Heart right ventricle (tissue), 16 donors: ENCODE measurements at regions not wholly inside any gene's neighbourhood (a gene's known extent, or its start where the extent isn't known, plus 50 kb on each side); places are given as distances from the start of the nearest gene placed in this dataset.

ENCODE experiments used
- ATAC-seq, 8 donors: fragments of 200-7000 bp; cut with Tn5 transposase; one replicate each; pipeline ENCODE4 v1.9.1; 2020; ENCODE audit warnings: mild to moderate bottlenecking in 8 of 8, moderate library complexity in 8 of 8, moderate number of reproducible peaks in 1 of 8
- DNase-seq, 2 donors: peaks; one replicate each; pipeline ENCODE4 v3.0.0-alpha.2; 2020
- H3K27ac ChIP-seq, 10 donors: fragments of 200-600 bp; sonication (generic) in 2 of 10; one replicate each; pipeline versions ENCODE4 v1.5.0 to v1.8.0; 2020 to 2022; ENCODE audit warnings: mild to moderate bottlenecking in 3 of 10
- H3K27me3 ChIP-seq, 7 donors: fragments of 200-600 bp; one replicate each; pipeline ENCODE4 v1.8.0; 2021 to 2022; ENCODE audit warnings: mild to moderate bottlenecking in 2 of 7
- H3K36me3 ChIP-seq, 9 donors: fragments of 200-600 bp; sonication (generic) in 1 of 9; one replicate each; pipeline versions ENCODE4 v1.5.0 to v1.8.0; 2020 to 2022; ENCODE audit warnings: mild to moderate bottlenecking in 2 of 9
- H3K4me1 ChIP-seq, 9 donors: fragments of 200-600 bp; sonication (generic) in 1 of 9; one replicate each; pipeline versions ENCODE4 v1.5.0 to v1.8.0; 2020 to 2022; ENCODE audit warnings: mild to moderate bottlenecking in 4 of 9
- H3K4me3 ChIP-seq, 10 donors: fragments of 200-600 bp; sonication (generic) in 2 of 10; one replicate each; pipeline versions ENCODE4 v1.5.0 to v1.8.0; 2020 to 2022; ENCODE audit warnings: mild to moderate bottlenecking in 7 of 10, moderate library complexity in 2 of 10
- H3K9me3 ChIP-seq, 11 donors: fragments of 200-600 bp in 10 of 11; sonication (generic) in 2 of 11; one replicate each; pipeline versions ENCODE4 v1.5.0 to v1.8.0; 2013 to 2022; ENCODE audit warnings: mild to moderate bottlenecking in 2 of 11, control low read depth in 1 of 11, moderate library complexity in 1 of 11
- WGBS, 2 donors: extraction: QIAGEN DNeasy Blood & Tissue Kit; methylation state at CpG; one replicate each; pipeline ENCODE4 v1.1.7; 2013; ENCODE audit warnings: inconsistent platforms in 1 of 2; 5-methylcytosine and 5-hydroxymethylcytosine counted together
- intact Hi-C, 10 donors: fragments of 100-400 bp; cut with DNase I; formaldehyde crosslinking; loops; one replicate each; pipeline versions ENCODE4 v1.11.1 to v1.14.2; 2022
- TF ChIP-seq, protein P1 (sequence below), 9 donors: fragments of 200-600 bp; sonication (generic) in 2 of 9; IDR thresholded peaks; one replicate each; pipeline versions ENCODE4 v1.5.0 to v1.8.0; 2021 to 2022; ENCODE audit warnings: antibody characterized with exemption in 9 of 9, mild to moderate bottlenecking in 5 of 9, moderate library complexity in 1 of 9
- donor health status: Arrhythmogenic right ventricular cardiomyopathy.
- donor health status: ischemic (EF 13 %, LVEDD 7.1; RV severe dilation, severe dysfunction).
- donor health status: healthy with polysubstance abuse.
- donor health status: DM: no; HTN: yes; CAD: no.
- donor health status: DM: no; HTN: no; CAD: no.
- donor health status: ischemic (EF 25% LVEDD 6.9; RV normal size, moderate dysfunction).
- donor health status: ischemic (EF 25% LVEDD 5.7; RV mildly dilated, moderate dysfunction).
- donor health status: healthy.
- donor health status: DM: yes; HTN: yes; CAD: no.
- donor health status: Ischemic cardiomyopathy.
- donor health status: ischemic (EF 35%, LVEDD 5.7; RV mildly dilated, moderate dysfunction).
- donor health status: nonischemic (EF 11% LVEDD 7.7; RV severe dilation, severe dysfunction).
- donor health status: DM: yes; HTN: yes; CAD: no.
- donor health status: PGD.
- donor health status: ischemic (EF 29% LVEDD 5.4; RV normal size, mild dysfunction).
- donor health status: nonischemic (EF 23%, LVEDD 6.1; RV moderate dilation, normal function).

DNA sequence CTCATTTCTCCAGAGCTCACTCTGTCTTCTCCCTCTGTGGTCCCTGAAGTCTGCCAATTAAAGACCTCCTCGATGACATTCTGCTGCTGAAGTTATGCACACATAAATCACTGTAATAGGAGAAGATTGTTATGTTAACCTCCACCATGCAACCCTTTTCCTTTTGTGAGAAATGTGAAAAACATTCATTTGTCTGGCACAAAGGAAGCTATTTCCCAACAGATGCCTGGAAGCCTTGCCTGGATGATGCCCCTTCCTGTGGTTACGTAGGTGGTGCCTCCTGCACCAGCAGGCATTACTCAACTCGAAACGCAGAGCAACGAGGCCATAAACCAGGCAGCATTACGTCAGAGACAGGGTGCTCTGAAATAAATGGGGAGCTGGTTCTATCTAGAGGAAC, 327.4 kb upstream of the ZNF507 start:
- H3K4me3 ChIP-seq: no peak overlapping the region
- TF ChIP-seq, protein P1, sequence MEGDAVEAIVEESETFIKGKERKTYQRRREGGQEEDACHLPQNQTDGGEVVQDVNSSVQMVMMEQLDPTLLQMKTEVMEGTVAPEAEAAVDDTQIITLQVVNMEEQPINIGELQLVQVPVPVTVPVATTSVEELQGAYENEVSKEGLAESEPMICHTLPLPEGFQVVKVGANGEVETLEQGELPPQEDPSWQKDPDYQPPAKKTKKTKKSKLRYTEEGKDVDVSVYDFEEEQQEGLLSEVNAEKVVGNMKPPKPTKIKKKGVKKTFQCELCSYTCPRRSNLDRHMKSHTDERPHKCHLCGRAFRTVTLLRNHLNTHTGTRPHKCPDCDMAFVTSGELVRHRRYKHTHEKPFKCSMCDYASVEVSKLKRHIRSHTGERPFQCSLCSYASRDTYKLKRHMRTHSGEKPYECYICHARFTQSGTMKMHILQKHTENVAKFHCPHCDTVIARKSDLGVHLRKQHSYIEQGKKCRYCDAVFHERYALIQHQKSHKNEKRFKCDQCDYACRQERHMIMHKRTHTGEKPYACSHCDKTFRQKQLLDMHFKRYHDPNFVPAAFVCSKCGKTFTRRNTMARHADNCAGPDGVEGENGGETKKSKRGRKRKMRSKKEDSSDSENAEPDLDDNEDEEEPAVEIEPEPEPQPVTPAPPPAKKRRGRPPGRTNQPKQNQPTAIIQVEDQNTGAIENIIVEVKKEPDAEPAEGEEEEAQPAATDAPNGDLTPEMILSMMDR (IDR thresholded peaks at IDR 0.05): no peak
- no peaks in the 10 kb centered on the region for H3K36me3 ChIP-seq
- DNase-seq: no peak
- H3K4me1 ChIP-seq: no peaks in the 10 kb centered on the region
- intact Hi-C loops: no loop called here
- ATAC-seq: no peak
- no peaks in the 10 kb centered on the region for H3K9me3 ChIP-seq
- WGBS, 2 donors: 66 to 67% methylated on average over 6 of the region's 6 CpGs
- peaks cover 0 to 13% (median 0%) of the 10 kb centered on the region in 7 donors for H3K27me3 ChIP-seq
- H3K27ac ChIP-seq: no peak overlapping the region

GRCh38 chr19:32020538-32020937, 324.9 kb upstream of the ZNF507 start:
- peaks cover 0 to 13% (median 0%) of the 10 kb centered on the region in 7 donors for H3K27me3 ChIP-seq
- H3K4me1 ChIP-seq: no peaks in the 10 kb centered on the region
- intact Hi-C loops: no loop called here
- WGBS, 2 donors: 74 to 75% methylated on average over 2 of the region's 2 CpGs
- DNase-seq (no peak), ATAC-seq (no peak)
- H3K4me3 ChIP-seq: no peak overlapping the region
- H3K9me3 ChIP-seq: peaks cover 0 to 6% (median 0%) of the 10 kb centered on the region in 11 donors
- no peaks in the 10 kb centered on the region for H3K36me3 ChIP-seq
- TF ChIP-seq, protein P1 (IDR thresholded peaks at IDR 0.05): no peak
- H3K27ac ChIP-seq: no peak overlapping the region

GRCh38 chr19:32022044-32022640, 323.3 kb upstream of the ZNF507 start:
- ATAC-seq (no peak), DNase-seq (no peak)
- peaks cover 0 to 6% (median 0%) of the 10 kb centered on the region in 11 donors for H3K9me3 ChIP-seq
- H3K36me3 ChIP-seq: no peaks in the 10 kb centered on the region
- peaks cover 0 to 13% (median 0%) of the 10 kb centered on the region in 7 donors for H3K27me3 ChIP-seq
- 70 to 73% methylated on average over 9 of the region's 9 CpGs for WGBS, 2 donors
- intact Hi-C loops: no loop called here
- no peaks in the 10 kb centered on the region for H3K4me1 ChIP-seq
- no peak overlapping the region for H3K4me3 ChIP-seq
- no peak overlapping the region for H3K27ac ChIP-seq
- TF ChIP-seq, protein P1 (IDR thresholded peaks at IDR 0.05): no peak

- ATAC-seq: no peak
- Histone ChIP-seq H3K27ac (no peak overlapping the region), H3K36me3 (no peaks in the 10 kb centered on the region), H3K4me3 (no peak overlapping the region), H3K9me3 (peaks cover 0 to 6% (median 0%) of the 10 kb centered on the region in 11 donors), H3K27me3 (peaks cover 0 to 13% (median 0%) of the 10 kb centered on the region in 7 donors), H3K4me1 (no peaks in the 10 kb centered on the region)
- DNase-seq: no peak
- intact Hi-C loops: no loop called here
- TF ChIP-seq, protein P1 (IDR thresholded peaks at IDR 0.05): no peak
- 32 to 35% methylated on average over 29 of the region's 29 CpGs for WGBS, 2 donors
Observed at GRCh38 chr19:32022731-32023563, 322.5 kb upstream of the ZNF507 start.
